ENCODE measurements at regions not wholly inside any gene's neighbourhood (a gene's known extent, or its start where the extent isn't known, plus 50 kb on each side); places are given as distances from the start of the nearest gene placed in this dataset.

- no peaks in the 10 kb centered on the region for H3K4me1 ChIP-seq (ENCODE audit: control insufficient read depth in 4 of 4, insufficient read depth in 4 of 4, low read length in 3 of 4)
- no peak overlapping the region for H3K9ac ChIP-seq (ENCODE audit: low read depth in 1 of 2, low read length in 2 of 2)
- TF ChIP-seq RXRA (IDR thresholded peaks at IDR 0.05), result no peak
- TF ChIP-seq TAF1 (conservative IDR thresholded peaks at IDR 0.05), result no peak
- TF ChIP-seq ZBTB33 (IDR thresholded peaks at IDR 0.05), result no peak
- no peak for TF ChIP-seq NR2F2 (IDR thresholded peaks at IDR 0.05)
- TF ChIP-seq YY1 (IDR thresholded peaks at IDR 0.05), result no peak
- no peak for TF ChIP-seq FOXA2 (IDR thresholded peaks at IDR 0.05)
- TF ChIP-seq SP1 (IDR thresholded peaks at IDR 0.05), result no peak
- TF ChIP-seq JUND (IDR thresholded peaks at IDR 0.05), result no peak
- TF ChIP-seq MAX (IDR thresholded peaks at IDR 0.05), result no peak
- no peak for TF ChIP-seq FOXA1 (IDR thresholded peaks at IDR 0.05)
- no peak for TF ChIP-seq HNF4G (IDR thresholded peaks at IDR 0.05)
- no peak for TF ChIP-seq RAD21 (IDR thresholded peaks at IDR 0.05)
- TF ChIP-seq GABPA (IDR thresholded peaks at IDR 0.05 in 1 of 2, conservative IDR thresholded peaks at IDR 0.05 in 1 of 2), result no peak
- no peak for TF ChIP-seq REST (IDR thresholded peaks at IDR 0.05)
- no peak for TF ChIP-seq HNF4A (conservative IDR thresholded peaks at IDR 0.05)
- TF ChIP-seq CTCF (IDR thresholded peaks at IDR 0.05; ENCODE audit: low read depth, low read length, missing input control), result no peak
- TF ChIP-seq ATF3 (IDR thresholded peaks at IDR 0.05), result no peak
- TF ChIP-seq EGR1 (IDR thresholded peaks at IDR 0.05; ENCODE audit: low read depth in 2 of 2), result no peak
Measured at GRCh38 chr1:238985312-238985711, 401.1 kb upstream of the CHRM3 start.

More at GRCh38 chr1:238985312-238985711, 401.1 kb upstream of the CHRM3 start:
- Histone ChIP-seq H3K9me3 (ENCODE audit: control insufficient read depth in 4 of 4, low read length in 3 of 4) (peaks cover 0 to 3% (median 0%) of the 10 kb centered on the region in 4 donors), H3K4me3 (ENCODE audit: low read depth in 1 of 3, low read length in 3 of 3) (no peak overlapping the region), H3K36me3 (ENCODE audit: control insufficient read depth in 4 of 4, insufficient read depth in 3 of 4, low read depth in 1 of 4, low read length in 3 of 4) (no peaks in the 10 kb centered on the region), H3K27me3 (ENCODE audit: control insufficient read depth in 4 of 4, insufficient read depth in 4 of 4, low read length in 3 of 4) (no peaks in the 10 kb centered on the region), H3K27ac (ENCODE audit: low read depth in 1 of 2, low read length in 2 of 2) (no peak overlapping the region)
- WGBS, result 73% methylated on average over 2 of the region's 2 CpGs
- no peak for DNase-seq (ENCODE audit: low spot score)
